Naive thymus-derived CD4-positive, alpha-beta T cell (primary cell): ENCODE measurements at regions not wholly inside any gene's neighbourhood (a gene's known extent, or its start where the extent isn't known, plus 50 kb on each side); places are given as distances from the start of the nearest gene placed in this dataset.

Source experiments
- ATAC-seq: fragments of 150-1000 bp; cut with Tn5 transposase; 2 replicates; pipeline ENCODE4 v1.10.0; 2021; ENCODE audit warnings: mild to moderate bottlenecking, moderate library complexity
- CTCF ChIA-PET: fragments of 350-600 bp; sonication (Branson Sonifier 250); formaldehyde crosslinking; loops from one replicate; lab custom pipeline; 2021; ENCODE audit warnings: antibody characterized with exemption; lab: Charles Lee
- POLR2A ChIA-PET: fragments of 350-600 bp; sonication (Branson Sonifier 250); formaldehyde crosslinking; loops from one replicate; lab custom pipeline; 2021; ENCODE audit warnings: antibody characterized with exemption, inconsistent platforms; lab: Charles Lee
- DNase-seq, 9 donors: peaks; one replicate each; pipeline versions ENCODE4 v3.0.0 to v3.0.0-alpha.2; 2020 to 2022; ENCODE audit warnings: mixed read lengths in 1 of 9
- H3K27ac ChIP-seq: one replicate; pipeline ENCODE4 v1.7.0; 2013; ENCODE audit warnings: mild to moderate bottlenecking, low read depth, low read length, moderate library complexity
- H3K27me3 ChIP-seq, 2 donors: one replicate each; pipeline ENCODE4 v1.7.0; 2013; ENCODE audit warnings: low read length in 2 of 2, mild to moderate bottlenecking in 2 of 2, moderate library complexity in 2 of 2; ENCODE audit not compliant: control insufficient read depth in 2 of 2, insufficient read depth in 2 of 2
- H3K36me3 ChIP-seq, 3 experiments: 1 replicate in 2 of 3; 2 replicates in 1 of 3; pipeline ENCODE4 v1.7.0; 2013; ENCODE audit warnings: low read length in 3 of 3, mild to moderate bottlenecking in 3 of 3, moderate library complexity in 1 of 3; ENCODE audit not compliant: insufficient read depth in 3 of 3, control insufficient read depth in 2 of 3
- H3K4me1 ChIP-seq, 2 donors: one replicate each; pipeline ENCODE4 v1.7.0; 2013; ENCODE audit warnings: low read length in 2 of 2, mild to moderate bottlenecking in 2 of 2, moderate library complexity in 1 of 2; ENCODE audit not compliant: control insufficient read depth in 2 of 2, insufficient read depth in 2 of 2
- H3K4me3 ChIP-seq: 2 replicates; pipeline ENCODE4 v1.7.0; 2013; ENCODE audit warnings: mild to moderate bottlenecking, low read length
- H3K9me3 ChIP-seq, 3 experiments: 1 replicate in 2 of 3; 2 replicates in 1 of 3; pipeline ENCODE4 v1.7.0; 2013; ENCODE audit warnings: low read length in 3 of 3; ENCODE audit not compliant: control insufficient read depth in 2 of 3
- H3K27ac Mint-ChIP-seq, 9 donors: one replicate each; pipeline ENCODE4 v1.8.0; 2020 to 2022; ENCODE audit warnings: mixed read lengths in 9 of 9, mild to moderate bottlenecking in 8 of 9, moderate library complexity in 5 of 9, inconsistent platforms in 2 of 9
- H3K27me3 Mint-ChIP-seq, 5 donors: one replicate each; pipeline ENCODE4 v1.8.0; 2021 to 2022; ENCODE audit warnings: mixed read lengths in 5 of 5, mild to moderate bottlenecking in 1 of 5
- H3K36me3 Mint-ChIP-seq, 5 donors: one replicate each; pipeline ENCODE4 v1.8.0; 2020 to 2022; ENCODE audit warnings: mixed read lengths in 5 of 5, mild to moderate bottlenecking in 3 of 5, inconsistent platforms in 1 of 5
- H3K4me1 Mint-ChIP-seq, 7 donors: one replicate each; pipeline ENCODE4 v1.8.0; 2020 to 2022; ENCODE audit warnings: mixed read lengths in 7 of 7, mild to moderate bottlenecking in 3 of 7, inconsistent platforms in 1 of 7
- H3K4me3 Mint-ChIP-seq, 10 donors: one replicate each; pipeline ENCODE4 v1.8.0; 2020 to 2022; ENCODE audit warnings: mild to moderate bottlenecking in 10 of 10, mixed read lengths in 10 of 10, moderate library complexity in 6 of 10, inconsistent platforms in 2 of 10
- H3K9me3 Mint-ChIP-seq, 11 donors: one replicate each; pipeline ENCODE4 v1.8.0; 2020 to 2022; ENCODE audit warnings: mixed read lengths in 11 of 11, mild to moderate bottlenecking in 4 of 11, inconsistent platforms in 1 of 11, moderate library complexity in 1 of 11
- intact Hi-C, 2 donors: fragments of 100-400 bp; cut with micrococcal nuclease; formaldehyde crosslinking; loops; one replicate each; pipeline ENCODE4 v1.15.1; 2023

DNA sequence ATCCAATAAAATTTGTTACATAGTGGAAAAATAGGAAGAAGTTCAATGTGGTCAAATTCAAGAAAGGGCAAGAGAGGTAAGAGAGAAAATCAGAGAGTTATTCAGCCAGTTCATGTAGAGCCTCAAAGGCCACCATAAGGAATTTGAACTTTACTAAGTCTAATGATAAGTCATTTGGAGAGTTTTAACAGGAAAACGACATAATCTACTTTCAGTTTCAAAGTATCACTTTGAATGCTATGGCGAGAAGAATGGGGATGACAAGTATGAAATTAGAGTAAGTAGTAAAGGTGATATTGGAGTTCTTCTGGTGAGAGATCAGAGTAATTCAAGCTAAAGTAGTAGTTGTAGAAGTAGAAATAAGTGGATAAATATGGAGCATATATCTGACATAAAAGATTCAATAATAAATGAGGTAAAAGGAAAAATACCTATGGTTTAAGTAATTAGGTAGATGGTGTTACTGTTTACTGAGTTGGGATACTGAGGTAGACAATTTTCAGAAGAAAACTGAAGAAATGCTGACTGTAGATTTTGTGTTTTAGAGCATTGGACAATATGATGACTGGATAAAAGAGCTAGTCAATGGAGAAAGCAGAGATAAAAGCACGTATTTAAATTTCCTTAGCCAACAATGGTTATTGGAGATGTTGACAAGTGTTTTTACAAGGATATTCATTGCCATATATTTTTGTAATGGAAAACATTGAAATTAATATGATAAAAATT lies 331.7 kb upstream of the ADGRL3 start:
- intact Hi-C loops: no loop called here
- no peak overlapping the region for H3K27ac Mint-ChIP-seq
- H3K4me1 Mint-ChIP-seq: no peaks in the 10 kb centered on the region
- DNase-seq: no peak
- no peaks in the 10 kb centered on the region for H3K4me1 ChIP-seq
- H3K9me3 ChIP-seq: no peaks in the 10 kb centered on the region
- ChIA-PET POLR2A (no interaction called here), CTCF (interaction anchor here (0.6 kb wide), 1 partner anchor 380 kb away, joined by 3 read pairs; no protein-coding TSS in a partner anchor)
- H3K4me3 ChIP-seq: no peak overlapping the region
- H3K36me3 ChIP-seq: no peaks in the 10 kb centered on the region
- ATAC-seq: no peak
- no peak overlapping the region for H3K4me3 Mint-ChIP-seq
- H3K27ac ChIP-seq: no peak overlapping the region
- H3K27me3 ChIP-seq: no peaks in the 10 kb centered on the region
- H3K36me3 Mint-ChIP-seq: peaks cover 0 to 4% (median 0%) of the 10 kb centered on the region in 5 donors
- no peaks in the 10 kb centered on the region for H3K27me3 Mint-ChIP-seq
- H3K9me3 Mint-ChIP-seq: peaks cover 0 to 23% (median 5%) of the 10 kb centered on the region in 11 donors

DNA sequence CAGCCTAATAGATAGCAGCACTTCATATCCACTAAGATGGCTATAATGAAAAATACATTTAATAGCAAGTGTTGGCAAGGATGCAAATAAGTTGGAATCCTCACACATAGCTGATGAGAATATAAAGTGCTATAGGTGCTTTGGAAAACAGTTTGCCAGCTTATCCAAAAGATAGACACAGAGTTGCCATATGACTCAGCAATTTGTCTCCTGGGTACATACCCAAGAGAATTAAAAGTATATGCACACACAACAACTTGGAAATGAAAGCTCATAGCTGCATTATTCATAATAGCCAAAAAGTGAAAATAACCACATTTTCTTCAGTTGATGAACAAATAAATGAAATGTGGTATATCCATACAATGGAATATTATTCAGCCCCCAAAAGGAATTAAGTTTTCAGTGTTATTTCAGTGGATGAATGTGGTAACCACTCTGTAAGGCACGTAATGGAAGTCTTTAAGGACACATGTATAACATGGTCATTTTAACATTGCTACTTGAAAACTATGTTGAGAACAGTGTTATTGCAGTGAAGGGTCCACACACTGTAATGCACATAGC lies 320.9 kb upstream of the ADGRL3 start:
- intact Hi-C loops: no loop called here
- Mint-ChIP-seq H3K4me1 (no peaks in the 10 kb centered on the region), H3K9me3 (peaks cover 0 to 37% (median 3%) of the 10 kb centered on the region in 11 donors), H3K27ac (no peak overlapping the region), H3K4me3 (no peak overlapping the region), H3K36me3 (no peaks in the 10 kb centered on the region), H3K27me3 (no peaks in the 10 kb centered on the region)
- Histone ChIP-seq H3K36me3 (no peaks in the 10 kb centered on the region), H3K4me3 (no peak overlapping the region), H3K27ac (no peak overlapping the region), H3K9me3 (no peaks in the 10 kb centered on the region), H3K4me1 (no peaks in the 10 kb centered on the region), H3K27me3 (no peaks in the 10 kb centered on the region)
- CTCF ChIA-PET: no interaction called here
- no peak for DNase-seq
- no peak for ATAC-seq
- POLR2A ChIA-PET: no interaction called here

DNA sequence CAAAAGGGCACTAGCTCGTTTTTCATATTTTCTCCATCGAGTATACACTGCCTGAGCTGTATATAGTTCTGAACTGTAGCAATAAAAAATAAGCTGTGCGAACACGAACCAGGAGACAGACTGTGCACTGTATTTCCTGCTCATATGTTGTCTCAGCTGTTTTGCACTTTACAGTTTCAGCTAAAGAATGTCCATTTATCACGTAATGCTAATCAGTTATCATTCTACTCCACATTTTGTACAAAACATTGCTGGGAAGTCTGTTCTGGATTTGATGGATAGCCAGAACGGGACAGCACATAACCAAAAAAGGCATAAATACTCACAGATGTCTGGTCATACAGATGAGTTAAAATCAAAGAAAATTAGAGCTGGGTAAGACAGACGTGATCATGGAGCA lies 315.5 kb upstream of the ADGRL3 start:
- no peaks in the 10 kb centered on the region for H3K36me3 ChIP-seq
- ChIA-PET POLR2A (no interaction called here), CTCF (no interaction called here)
- ATAC-seq: no peak
- H3K27ac ChIP-seq: no peak overlapping the region
- DNase-seq: no peak
- Mint-ChIP-seq H3K9me3 (peaks cover under 1 to 41% (median 11%) of the 10 kb centered on the region in 11 donors), H3K4me1 (no peaks in the 10 kb centered on the region), H3K27me3 (no peaks in the 10 kb centered on the region), H3K27ac (no peak overlapping the region), H3K4me3 (no peak overlapping the region), H3K36me3 (no peaks in the 10 kb centered on the region)
- no peaks in the 10 kb centered on the region for H3K27me3 ChIP-seq
- no peak overlapping the region for H3K4me3 ChIP-seq
- intact Hi-C loops: no loop called here
- no peaks in the 10 kb centered on the region for H3K4me1 ChIP-seq
- H3K9me3 ChIP-seq: no peaks in the 10 kb centered on the region

DNA sequence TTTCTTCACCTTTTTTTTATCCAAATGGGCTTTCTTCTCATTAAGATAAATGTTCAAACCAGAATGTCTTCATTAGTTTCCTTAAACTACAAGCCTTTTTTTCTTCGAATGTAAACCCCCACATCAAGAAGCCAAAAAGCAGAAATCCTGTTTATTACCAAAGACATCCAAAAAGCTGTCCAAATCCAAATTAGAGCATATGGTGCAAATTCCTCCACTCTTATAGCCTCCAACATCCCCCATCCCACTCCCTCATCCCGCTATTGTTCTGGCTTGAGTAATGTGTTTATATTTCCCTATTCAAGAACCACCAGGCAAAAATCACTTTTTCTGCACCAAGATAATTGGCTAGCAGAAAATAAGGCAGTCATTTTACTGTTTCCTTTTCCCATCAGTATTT lies 315.1 kb upstream of the ADGRL3 start:
- CTCF ChIA-PET: no interaction called here
- Mint-ChIP-seq H3K4me1 (no peaks in the 10 kb centered on the region), H3K27me3 (no peaks in the 10 kb centered on the region), H3K9me3 (peaks cover 3 to 43% (median 9%) of the 10 kb centered on the region in 11 donors), H3K36me3 (no peaks in the 10 kb centered on the region), H3K27ac (no peak overlapping the region), H3K4me3 (no peak overlapping the region)
- no peaks in the 10 kb centered on the region for H3K4me1 ChIP-seq
- H3K27ac ChIP-seq: no peak overlapping the region
- no peak for ATAC-seq
- no peaks in the 10 kb centered on the region for H3K27me3 ChIP-seq
- POLR2A ChIA-PET: no interaction called here
- DNase-seq: no peak
- intact Hi-C loops: no loop called here
- H3K36me3 ChIP-seq: no peaks in the 10 kb centered on the region
- no peak overlapping the region for H3K4me3 ChIP-seq
- no peaks in the 10 kb centered on the region for H3K9me3 ChIP-seq

DNA sequence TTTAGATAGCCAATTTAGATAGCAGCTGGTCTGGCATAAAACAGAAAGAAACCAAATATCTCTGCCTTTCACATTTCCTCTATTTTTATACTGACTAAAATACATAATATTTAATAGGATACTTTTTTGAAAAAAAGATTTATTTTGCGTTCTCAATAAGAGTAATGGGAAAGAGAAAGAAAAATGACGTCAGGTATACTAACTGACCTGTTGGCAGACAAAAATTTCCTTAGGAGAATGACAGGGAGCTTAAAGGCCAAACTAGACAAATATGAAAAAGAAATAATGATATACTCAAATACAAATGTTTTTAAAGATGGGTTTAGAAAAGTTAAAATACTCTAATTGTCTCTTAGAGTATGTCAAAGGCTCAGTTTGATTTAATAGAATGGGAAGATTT lies 309.4 kb upstream of the ADGRL3 start:
- Mint-ChIP-seq H3K4me3 (no peak overlapping the region), H3K9me3 (peaks cover 6 to 38% (median 15%) of the 10 kb centered on the region in 11 donors), H3K4me1 (no peaks in the 10 kb centered on the region)

DNA sequence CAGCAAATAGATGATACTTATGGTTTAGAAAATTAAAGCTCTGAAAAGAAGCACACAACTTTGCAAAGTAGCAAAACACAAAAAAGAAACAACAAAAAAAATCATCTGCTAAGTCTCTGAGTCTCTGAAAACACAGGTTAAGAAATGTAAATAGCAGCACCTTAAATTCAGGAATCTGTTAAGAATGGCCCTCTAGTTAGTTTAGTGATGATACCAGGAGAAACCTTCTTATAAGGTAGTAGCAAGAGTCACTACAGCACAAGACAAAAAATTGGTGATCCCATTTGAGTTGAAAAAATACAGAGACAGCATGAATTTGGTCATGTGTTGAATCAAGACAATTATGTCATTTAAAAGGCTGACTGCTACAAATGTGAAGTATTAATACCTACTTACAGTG lies 308.2 kb upstream of the ADGRL3 start:
- ATAC-seq (no peak), DNase-seq (no peak)
- Histone ChIP-seq H3K4me1 (no peaks in the 10 kb centered on the region), H3K36me3 (no peaks in the 10 kb centered on the region), H3K4me3 (no peak overlapping the region), H3K9me3 (no peaks in the 10 kb centered on the region), H3K27me3 (no peaks in the 10 kb centered on the region), H3K27ac (no peak overlapping the region)
- ChIA-PET CTCF (no interaction called here), POLR2A (no interaction called here)
- Mint-ChIP-seq H3K27me3 (no peaks in the 10 kb centered on the region), H3K36me3 (no peaks in the 10 kb centered on the region), H3K4me3 (no peak overlapping the region), H3K4me1 (no peaks in the 10 kb centered on the region), H3K9me3 (peaks cover 6 to 46% (median 13%) of the 10 kb centered on the region in 11 donors), H3K27ac (no peak overlapping the region)
- intact Hi-C loops: no loop called here

More for the DNA sequence above, 309.4 kb upstream of the ADGRL3 start:
- no peaks in the 10 kb centered on the region for H3K36me3 Mint-ChIP-seq
- intact Hi-C loops: no loop called here
- no peak overlapping the region for H3K27ac Mint-ChIP-seq
- Histone ChIP-seq H3K4me1 (no peaks in the 10 kb centered on the region), H3K9me3 (no peaks in the 10 kb centered on the region), H3K27ac (no peak overlapping the region), H3K4me3 (no peak overlapping the region), H3K27me3 (no peaks in the 10 kb centered on the region), H3K36me3 (no peaks in the 10 kb centered on the region)
- no peak for DNase-seq
- ChIA-PET POLR2A (no interaction called here), CTCF (no interaction called here)
- no peak for ATAC-seq
- no peaks in the 10 kb centered on the region for H3K27me3 Mint-ChIP-seq

DNA sequence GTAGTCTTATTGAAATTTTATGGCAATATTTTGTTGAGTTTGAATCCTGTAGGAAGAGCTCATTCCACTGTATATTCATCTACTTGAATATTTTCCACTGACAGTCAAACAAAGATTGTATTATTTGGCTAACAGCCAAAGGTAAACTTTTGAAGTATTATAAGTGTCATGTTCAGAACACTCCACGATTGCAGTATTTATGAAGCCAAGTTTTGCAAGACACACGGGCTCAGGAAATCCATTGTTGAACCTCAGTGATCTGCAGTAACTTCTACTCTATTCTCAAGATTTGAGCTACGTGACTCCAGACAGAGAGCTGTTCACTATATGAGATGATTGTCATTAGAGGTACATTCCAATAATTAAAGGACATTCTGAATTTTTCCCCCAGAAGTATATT lies 302.7 kb upstream of the ADGRL3 start:
- Mint-ChIP-seq H3K27me3 (no peaks in the 10 kb centered on the region), H3K4me3 (no peak overlapping the region), H3K36me3 (no peaks in the 10 kb centered on the region), H3K27ac (no peak overlapping the region), H3K4me1 (no peaks in the 10 kb centered on the region), H3K9me3 (peaks cover 0 to 18% (median 6%) of the 10 kb centered on the region in 11 donors)
- no peaks in the 10 kb centered on the region for H3K27me3 ChIP-seq
- H3K4me1 ChIP-seq: no peaks in the 10 kb centered on the region
- H3K27ac ChIP-seq: no peak overlapping the region
- no peak for DNase-seq
- ATAC-seq: no peak
- no peak overlapping the region for H3K4me3 ChIP-seq
- POLR2A ChIA-PET: no interaction called here
- intact Hi-C loops: no loop called here
- no peaks in the 10 kb centered on the region for H3K36me3 ChIP-seq
- no peaks in the 10 kb centered on the region for H3K9me3 ChIP-seq
- CTCF ChIA-PET: no interaction called here
